ENCODE measurements at regions not wholly inside any gene's neighbourhood (a gene's known extent, or its start where the extent isn't known, plus 50 kb on each side); places are given as distances from the start of the nearest gene placed in this dataset.

GRCh38 chrX:475926-476723 is 89.4 kb upstream of the PPP2R3B start:
- H3K4me3 ChIP-seq (ENCODE audit: low read length) = no peak overlapping the region
- DNase-seq (no peak), ATAC-seq (ENCODE audit: poor library complexity) (no peak)
- Mint-ChIP-seq H3K4me3 (no peak overlapping the region), H3K27me3 (no peaks in the 10 kb centered on the region), H3K4me1 (ENCODE audit: low read depth) (no peaks in the 10 kb centered on the region), H3K27ac (no peak overlapping the region), H3K9me3 (peaks cover 3% of the 10 kb centered on the region), H3K36me3 (ENCODE audit: low read depth) (no peaks in the 10 kb centered on the region)
- CTCF ChIA-PET = no interaction called here
- peaks cover 0 to 44% of the 10 kb centered on the region in 2 experiments for H3K9me3 ChIP-seq (ENCODE audit: control insufficient read depth in 1 of 2, insufficient read depth in 1 of 2, low read length in 2 of 2)
- no peaks in the 10 kb centered on the region for H3K36me3 ChIP-seq (ENCODE audit: insufficient read depth, low read length)
- H3K27ac ChIP-seq (ENCODE audit: low read depth in 1 of 2, low read length in 2 of 2) = no peak overlapping the region
- POLR2A ChIA-PET = no interaction called here
- no peaks in the 10 kb centered on the region for H3K4me1 ChIP-seq (ENCODE audit: insufficient read depth, low read length)
- no peaks in the 10 kb centered on the region for H3K27me3 ChIP-seq (ENCODE audit: control insufficient read depth in 1 of 2, insufficient read depth in 2 of 2, low read length in 2 of 2)
- intact Hi-C loops (cut with DNase I, micrococcal nuclease) = no loop called here
- TF ChIP-seq, protein P1, sequence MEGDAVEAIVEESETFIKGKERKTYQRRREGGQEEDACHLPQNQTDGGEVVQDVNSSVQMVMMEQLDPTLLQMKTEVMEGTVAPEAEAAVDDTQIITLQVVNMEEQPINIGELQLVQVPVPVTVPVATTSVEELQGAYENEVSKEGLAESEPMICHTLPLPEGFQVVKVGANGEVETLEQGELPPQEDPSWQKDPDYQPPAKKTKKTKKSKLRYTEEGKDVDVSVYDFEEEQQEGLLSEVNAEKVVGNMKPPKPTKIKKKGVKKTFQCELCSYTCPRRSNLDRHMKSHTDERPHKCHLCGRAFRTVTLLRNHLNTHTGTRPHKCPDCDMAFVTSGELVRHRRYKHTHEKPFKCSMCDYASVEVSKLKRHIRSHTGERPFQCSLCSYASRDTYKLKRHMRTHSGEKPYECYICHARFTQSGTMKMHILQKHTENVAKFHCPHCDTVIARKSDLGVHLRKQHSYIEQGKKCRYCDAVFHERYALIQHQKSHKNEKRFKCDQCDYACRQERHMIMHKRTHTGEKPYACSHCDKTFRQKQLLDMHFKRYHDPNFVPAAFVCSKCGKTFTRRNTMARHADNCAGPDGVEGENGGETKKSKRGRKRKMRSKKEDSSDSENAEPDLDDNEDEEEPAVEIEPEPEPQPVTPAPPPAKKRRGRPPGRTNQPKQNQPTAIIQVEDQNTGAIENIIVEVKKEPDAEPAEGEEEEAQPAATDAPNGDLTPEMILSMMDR (IDR thresholded peaks at IDR 0.05) = no peak

GRCh38 chrX:476724-477075 is 90.0 kb upstream of the PPP2R3B start:
- intact Hi-C loops (cut with DNase I, micrococcal nuclease) = no loop called here
- Mint-ChIP-seq H3K27me3 (no peaks in the 10 kb centered on the region), H3K4me1 (ENCODE audit: low read depth) (no peaks in the 10 kb centered on the region), H3K4me3 (no peak overlapping the region), H3K36me3 (ENCODE audit: low read depth) (no peaks in the 10 kb centered on the region), H3K9me3 (no peaks in the 10 kb centered on the region), H3K27ac (no peak overlapping the region)
- CTCF ChIA-PET = no interaction called here
- no peak for DNase-seq
- Histone ChIP-seq H3K27me3 (ENCODE audit: control insufficient read depth in 1 of 2, insufficient read depth in 2 of 2, low read length in 2 of 2) (no peaks in the 10 kb centered on the region), H3K36me3 (ENCODE audit: insufficient read depth, low read length) (no peaks in the 10 kb centered on the region), H3K27ac (ENCODE audit: low read depth in 1 of 2, low read length in 2 of 2) (no peak overlapping the region), H3K9me3 (ENCODE audit: control insufficient read depth in 1 of 2, insufficient read depth in 1 of 2, low read length in 2 of 2) (peaks cover 0 to 49% of the 10 kb centered on the region in 2 experiments), H3K4me1 (ENCODE audit: insufficient read depth, low read length) (no peaks in the 10 kb centered on the region), H3K4me3 (ENCODE audit: low read length) (no peak overlapping the region)
- POLR2A ChIA-PET = no interaction called here
- ATAC-seq (ENCODE audit: poor library complexity) = no peak
- TF ChIP-seq, protein P1 (IDR thresholded peaks at IDR 0.05) = no peak

DNA sequence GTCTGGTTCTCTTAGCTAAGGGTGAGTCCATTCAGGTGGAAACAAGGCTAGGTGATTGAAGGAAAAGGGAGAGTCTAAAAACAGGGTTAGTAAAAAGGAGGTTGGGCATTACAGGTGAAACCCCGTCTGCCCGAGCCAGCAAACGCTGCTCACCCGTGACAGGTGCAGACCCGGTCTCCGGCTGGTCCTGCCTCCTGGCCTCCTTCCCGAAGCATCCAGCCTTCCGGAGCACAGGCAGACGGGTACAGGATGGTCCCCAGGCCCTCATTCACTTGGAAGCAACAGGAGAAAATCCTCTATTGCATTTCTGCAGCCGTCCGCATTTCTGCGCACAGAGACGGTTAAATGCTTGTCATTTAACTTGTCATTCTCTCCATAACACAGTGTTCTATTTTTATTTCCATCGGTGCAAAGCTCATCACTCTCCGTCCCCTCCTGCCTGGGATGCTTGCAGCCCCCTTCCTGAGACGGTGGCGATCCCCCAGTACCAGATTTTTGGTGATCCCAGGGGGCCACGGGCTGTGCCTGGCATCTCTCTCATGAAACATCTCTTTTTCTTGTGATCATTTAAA is 90.8 kb upstream of the PPP2R3B start:
- H3K27ac ChIP-seq (ENCODE audit: low read depth in 1 of 2, low read length in 2 of 2) = no peak overlapping the region
- no peaks in the 10 kb centered on the region for H3K4me1 ChIP-seq (ENCODE audit: insufficient read depth, low read length)
- no peaks in the 10 kb centered on the region for H3K27me3 Mint-ChIP-seq
- H3K36me3 ChIP-seq (ENCODE audit: insufficient read depth, low read length) = no peaks in the 10 kb centered on the region
- CTCF ChIA-PET = no interaction called here
- ATAC-seq (ENCODE audit: poor library complexity) (no peak), DNase-seq (no peak)
- no peaks in the 10 kb centered on the region for H3K27me3 ChIP-seq (ENCODE audit: control insufficient read depth in 1 of 2, insufficient read depth in 2 of 2, low read length in 2 of 2)
- peaks cover under 1% of the 10 kb centered on the region for H3K9me3 Mint-ChIP-seq
- TF ChIP-seq, protein P1 (IDR thresholded peaks at IDR 0.05) = no peak
- no peak overlapping the region for H3K4me3 ChIP-seq (ENCODE audit: low read length)
- POLR2A ChIA-PET = no interaction called here
- no peak overlapping the region for H3K27ac Mint-ChIP-seq
- H3K9me3 ChIP-seq (ENCODE audit: control insufficient read depth in 1 of 2, insufficient read depth in 1 of 2, low read length in 2 of 2) = peaks cover 0 to 56% of the 10 kb centered on the region in 2 experiments
- no peaks in the 10 kb centered on the region for H3K4me1 Mint-ChIP-seq (ENCODE audit: low read depth)
- intact Hi-C loops (cut with DNase I, micrococcal nuclease) = no loop called here
- no peak overlapping the region for H3K4me3 Mint-ChIP-seq
- H3K36me3 Mint-ChIP-seq (ENCODE audit: low read depth) = no peaks in the 10 kb centered on the region

Measured in CD4-positive, alpha-beta T cell (primary cell).